ENCODE measurements at regions not wholly inside any gene's neighbourhood (a gene's known extent, or its start where the extent isn't known, plus 50 kb on each side); places are given as distances from the start of the nearest gene placed in this dataset.

DNA sequence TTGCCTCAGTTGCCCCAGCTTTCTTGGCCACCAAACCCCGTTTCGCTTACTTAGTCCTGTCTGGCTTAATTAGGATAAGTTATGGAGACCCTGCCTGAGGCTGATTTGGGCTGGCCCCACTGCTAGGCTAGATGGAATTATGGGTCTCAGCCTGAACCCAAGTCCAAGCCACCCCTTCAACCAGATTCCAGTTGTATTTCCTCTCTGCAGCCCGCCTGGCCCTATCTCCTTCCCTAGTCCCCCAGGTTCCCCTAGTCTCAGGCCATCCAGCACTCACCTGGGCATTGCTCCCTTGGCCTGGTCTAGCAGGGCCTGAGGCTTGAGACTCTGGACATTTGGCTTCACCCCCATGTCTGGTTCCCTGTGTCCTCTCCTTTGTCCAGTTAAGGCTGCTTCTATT lies 111.7 kb upstream of the IPO9 start:
- TF ChIP-seq ZFX (IDR thresholded peaks at IDR 0.05), result no peak
- TF ChIP-seq, protein P1, sequence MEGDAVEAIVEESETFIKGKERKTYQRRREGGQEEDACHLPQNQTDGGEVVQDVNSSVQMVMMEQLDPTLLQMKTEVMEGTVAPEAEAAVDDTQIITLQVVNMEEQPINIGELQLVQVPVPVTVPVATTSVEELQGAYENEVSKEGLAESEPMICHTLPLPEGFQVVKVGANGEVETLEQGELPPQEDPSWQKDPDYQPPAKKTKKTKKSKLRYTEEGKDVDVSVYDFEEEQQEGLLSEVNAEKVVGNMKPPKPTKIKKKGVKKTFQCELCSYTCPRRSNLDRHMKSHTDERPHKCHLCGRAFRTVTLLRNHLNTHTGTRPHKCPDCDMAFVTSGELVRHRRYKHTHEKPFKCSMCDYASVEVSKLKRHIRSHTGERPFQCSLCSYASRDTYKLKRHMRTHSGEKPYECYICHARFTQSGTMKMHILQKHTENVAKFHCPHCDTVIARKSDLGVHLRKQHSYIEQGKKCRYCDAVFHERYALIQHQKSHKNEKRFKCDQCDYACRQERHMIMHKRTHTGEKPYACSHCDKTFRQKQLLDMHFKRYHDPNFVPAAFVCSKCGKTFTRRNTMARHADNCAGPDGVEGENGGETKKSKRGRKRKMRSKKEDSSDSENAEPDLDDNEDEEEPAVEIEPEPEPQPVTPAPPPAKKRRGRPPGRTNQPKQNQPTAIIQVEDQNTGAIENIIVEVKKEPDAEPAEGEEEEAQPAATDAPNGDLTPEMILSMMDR (conservative IDR thresholded peaks at IDR 0.05), result no peak
- no peak overlapping the region for H3K27ac ChIP-seq

GRCh38 chr1:201718346-201719202 lies 110.4 kb upstream of the IPO9 start:
- H3K27ac ChIP-seq, result no peak overlapping the region
- no peak for TF ChIP-seq ZFX (IDR thresholded peaks at IDR 0.05)
- TF ChIP-seq, protein P1 (conservative IDR thresholded peaks at IDR 0.05), result no peak

DNA sequence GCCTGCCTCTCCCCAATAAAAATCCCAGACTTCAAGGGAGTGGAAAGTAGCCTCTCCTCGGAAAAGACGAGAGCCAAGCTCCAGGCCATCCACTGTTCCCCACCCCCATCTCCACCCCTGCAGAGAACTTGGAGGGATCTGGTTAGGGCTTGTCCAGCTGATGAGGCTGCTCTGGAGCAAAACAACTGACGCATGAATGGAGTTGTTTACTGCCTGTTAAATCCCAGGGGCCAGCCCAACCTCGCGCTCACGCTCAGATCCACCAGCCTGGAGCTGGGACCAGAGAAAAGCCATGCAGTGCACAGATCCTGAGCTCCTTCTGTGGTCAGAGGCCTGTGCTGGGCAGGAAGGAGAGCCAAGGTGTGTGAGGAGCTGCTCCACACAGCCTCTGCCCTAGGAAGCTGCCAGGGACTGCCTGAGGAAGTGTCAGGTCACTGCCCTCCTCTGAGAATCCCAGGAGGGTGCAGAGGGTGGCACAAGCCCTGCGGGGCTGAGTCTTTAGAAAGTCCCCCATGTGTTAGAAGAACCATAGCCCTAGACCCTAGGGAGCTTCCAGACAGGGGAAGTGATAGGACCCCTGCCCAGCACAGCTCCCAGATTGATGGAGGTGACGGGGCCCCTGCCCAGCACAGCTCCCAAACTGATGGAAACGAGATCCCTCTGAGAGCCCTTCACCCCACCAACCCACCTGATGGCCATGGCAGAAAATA lies 109.0 kb upstream of the IPO9 start:
- no peak for TF ChIP-seq ZFX (IDR thresholded peaks at IDR 0.05)
- TF ChIP-seq, protein P1 (conservative IDR thresholded peaks at IDR 0.05), result no peak
- no peak overlapping the region for H3K27ac ChIP-seq

DNA sequence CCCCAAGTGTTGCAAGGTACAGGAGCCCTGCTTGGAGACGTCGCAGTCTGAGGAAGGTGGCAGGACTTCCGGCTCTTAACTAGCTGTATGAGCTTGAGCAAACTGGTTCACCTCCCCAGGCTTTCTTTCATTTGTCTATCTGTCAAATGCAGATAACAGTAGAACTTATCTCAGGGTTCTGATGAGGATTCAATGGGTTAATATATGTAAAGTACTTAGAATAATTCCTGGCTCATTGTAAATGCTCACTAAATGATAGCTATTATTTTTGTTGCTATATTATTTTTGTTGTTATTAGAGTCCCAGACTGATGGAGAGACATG lies 108.5 kb upstream of the IPO9 start:
- H3K27ac ChIP-seq, result no peak overlapping the region

DNA sequence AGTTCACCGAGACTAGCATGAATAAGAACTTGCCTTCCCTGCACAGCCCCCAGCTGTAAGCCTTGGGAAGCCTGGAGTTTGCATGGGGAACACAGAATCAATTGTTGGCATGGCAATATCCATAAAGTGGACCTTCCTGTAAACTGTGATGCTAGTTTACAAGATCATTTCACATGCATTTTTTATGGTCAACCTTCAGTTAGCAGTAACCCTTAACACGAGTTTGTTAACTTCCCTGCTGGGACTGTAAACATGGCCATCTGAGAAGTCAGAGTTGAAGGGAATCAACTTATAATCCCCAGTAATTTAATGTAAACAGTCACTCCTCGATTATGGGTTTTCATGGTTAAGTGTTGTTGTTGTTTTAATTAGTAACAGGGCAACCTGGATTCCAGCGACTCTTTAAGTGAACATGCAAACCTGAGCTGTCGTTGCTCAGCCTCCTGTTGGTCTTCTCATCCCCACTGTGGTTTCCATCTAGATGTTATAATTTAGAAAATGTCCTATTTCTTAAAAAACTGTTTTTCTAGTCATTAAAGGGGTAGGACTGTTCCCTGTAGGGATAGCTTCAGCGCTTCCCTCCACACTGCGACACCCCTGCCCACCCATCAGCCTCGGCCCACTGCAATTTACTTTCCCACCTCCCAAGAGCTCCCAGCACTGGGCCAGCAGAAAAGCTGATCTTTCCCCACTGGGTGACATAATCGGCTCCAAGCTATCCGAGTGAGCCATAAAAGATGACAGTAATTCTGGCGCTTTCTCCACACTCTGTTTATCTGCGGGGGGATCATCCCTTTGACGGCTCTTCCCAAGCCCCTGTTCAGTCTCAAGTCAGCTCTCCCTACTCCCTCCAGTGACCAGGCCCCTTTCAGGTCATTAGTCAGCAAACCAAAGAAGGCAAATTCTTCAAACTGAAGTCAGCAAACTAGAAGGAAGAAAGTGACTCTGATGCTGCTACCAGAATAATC lies 107.6 kb upstream of the IPO9 start:
- no peak overlapping the region for H3K27ac ChIP-seq
- no peak for TF ChIP-seq ZFX (IDR thresholded peaks at IDR 0.05)
- TF ChIP-seq, protein P1 (conservative IDR thresholded peaks at IDR 0.05), result no peak

More for the DNA sequence above, 108.5 kb upstream of the IPO9 start:
- TF ChIP-seq ZFX (IDR thresholded peaks at IDR 0.05), result no peak
- TF ChIP-seq, protein P1 (conservative IDR thresholded peaks at IDR 0.05), result no peak

- no peak overlapping the region for H3K27ac ChIP-seq
- TF ChIP-seq, protein P1 (conservative IDR thresholded peaks at IDR 0.05), result no peak
- no peak for TF ChIP-seq ZFX (IDR thresholded peaks at IDR 0.05)
These were observed 104.8 kb upstream of the IPO9 start for GRCh38 chr1:201724039-201724765.

Measured in C4-2B (cell line).